HG02938 (cell line): ENCODE measurements at regions not wholly inside any gene's neighbourhood (a gene's known extent, or its start where the extent isn't known, plus 50 kb on each side); places are given as distances from the start of the nearest gene placed in this dataset.

Source experiments
- ATAC-seq: cut with Tn5 transposase; IDR thresholded peaks from one replicate; pipeline ENCODE4 v1.9.1; 2021; ENCODE audit warnings: mild to moderate bottlenecking, moderate library complexity; ENCODE audit not compliant: unreplicated experiment

DNA sequence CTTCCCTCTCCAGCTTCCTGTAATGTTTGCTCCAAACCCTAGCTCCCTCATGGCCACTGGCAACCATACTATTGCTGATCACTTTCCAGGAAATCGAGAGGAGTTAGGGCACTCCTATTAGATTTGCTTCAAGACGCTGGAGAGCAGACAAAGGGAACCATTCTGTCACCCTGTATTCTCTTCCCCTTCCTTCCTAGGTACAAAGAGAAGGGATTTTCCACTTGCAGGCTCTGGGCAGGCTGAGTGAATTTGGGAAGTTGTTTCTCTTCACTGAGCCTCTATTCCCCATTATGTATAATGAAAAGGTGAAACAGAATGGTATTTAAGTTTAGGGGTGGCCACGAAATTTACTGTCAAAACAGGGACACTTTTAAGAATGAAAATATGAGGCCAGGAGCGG lies 99.4 kb upstream of the LPP start:
- no peak for ATAC-seq

DNA sequence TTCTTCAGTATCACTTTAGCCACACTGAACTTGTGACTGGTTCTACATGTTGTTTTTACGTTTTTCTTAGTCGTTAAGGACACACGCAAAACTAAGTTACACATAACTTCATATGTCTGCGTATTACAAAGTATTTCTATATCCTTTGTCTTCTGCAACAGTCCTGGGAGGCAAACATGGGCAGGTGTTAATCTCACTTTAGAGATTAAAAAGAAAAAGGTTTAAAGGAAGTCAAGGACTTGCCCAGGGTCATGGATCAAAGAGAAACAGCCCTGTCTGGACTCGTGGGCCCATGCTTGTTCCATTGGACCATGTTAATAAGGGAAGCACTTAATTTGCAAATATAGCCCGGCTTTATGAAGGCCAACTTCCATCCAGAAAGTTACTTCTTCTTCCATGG lies 98.6 kb upstream of the LPP start:
- ATAC-seq, result no peak

- ATAC-seq, result no peak
Observed at GRCh38 chr3:188057124-188057523, 96.8 kb upstream of the LPP start.

DNA sequence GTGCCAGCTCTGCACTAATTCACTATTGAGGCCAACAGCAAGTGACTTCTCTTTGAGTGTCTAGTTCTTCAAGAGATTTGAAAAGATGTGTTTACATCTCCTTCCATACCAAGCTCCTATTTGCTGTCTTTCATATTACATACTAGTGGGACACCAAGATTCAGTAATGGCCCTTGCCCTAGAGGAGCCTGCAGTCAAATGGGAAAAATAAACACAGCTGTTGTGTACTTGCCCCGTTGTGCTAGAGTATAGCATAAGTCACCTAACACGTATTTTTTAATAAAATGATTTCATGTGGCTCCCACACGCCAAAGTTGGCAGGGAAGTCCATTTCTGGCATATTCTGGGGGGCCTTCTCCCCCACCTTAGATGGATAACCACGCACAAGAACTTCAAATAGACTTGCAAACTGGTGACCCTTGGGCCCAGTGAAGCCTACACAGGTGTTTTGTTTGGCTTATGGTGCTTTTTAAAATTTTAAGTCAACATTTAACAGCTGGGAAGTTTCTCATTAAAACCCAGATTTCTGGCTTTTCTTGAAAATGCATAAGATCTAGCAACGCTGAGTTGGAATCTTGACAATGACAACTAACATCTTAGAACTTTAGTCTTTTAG lies 95.3 kb upstream of the LPP start:
- ATAC-seq, result no peak

DNA sequence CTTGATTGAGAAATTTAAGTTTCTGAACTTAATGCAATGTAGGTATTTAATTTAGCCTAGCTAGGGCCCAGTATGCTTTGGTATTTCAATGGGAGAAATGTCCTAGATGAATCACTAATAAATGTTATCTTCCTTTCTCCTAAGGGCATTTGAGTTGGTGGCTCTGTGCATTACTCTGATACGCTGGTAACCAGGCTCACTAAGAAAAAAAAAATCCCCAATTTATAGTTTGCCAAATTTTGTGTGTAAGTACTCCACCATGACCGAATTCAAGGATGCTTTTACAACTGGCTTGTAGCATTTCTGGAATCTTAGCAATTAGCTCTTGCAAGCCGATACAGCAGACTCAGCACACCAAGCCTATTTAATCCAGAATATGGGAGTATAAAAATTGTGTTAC lies 94.6 kb upstream of the LPP start:
- ATAC-seq, result no peak

GRCh38 chr3:188060264-188060835 lies 93.6 kb upstream of the LPP start:
- ATAC-seq, result no peak

DNA sequence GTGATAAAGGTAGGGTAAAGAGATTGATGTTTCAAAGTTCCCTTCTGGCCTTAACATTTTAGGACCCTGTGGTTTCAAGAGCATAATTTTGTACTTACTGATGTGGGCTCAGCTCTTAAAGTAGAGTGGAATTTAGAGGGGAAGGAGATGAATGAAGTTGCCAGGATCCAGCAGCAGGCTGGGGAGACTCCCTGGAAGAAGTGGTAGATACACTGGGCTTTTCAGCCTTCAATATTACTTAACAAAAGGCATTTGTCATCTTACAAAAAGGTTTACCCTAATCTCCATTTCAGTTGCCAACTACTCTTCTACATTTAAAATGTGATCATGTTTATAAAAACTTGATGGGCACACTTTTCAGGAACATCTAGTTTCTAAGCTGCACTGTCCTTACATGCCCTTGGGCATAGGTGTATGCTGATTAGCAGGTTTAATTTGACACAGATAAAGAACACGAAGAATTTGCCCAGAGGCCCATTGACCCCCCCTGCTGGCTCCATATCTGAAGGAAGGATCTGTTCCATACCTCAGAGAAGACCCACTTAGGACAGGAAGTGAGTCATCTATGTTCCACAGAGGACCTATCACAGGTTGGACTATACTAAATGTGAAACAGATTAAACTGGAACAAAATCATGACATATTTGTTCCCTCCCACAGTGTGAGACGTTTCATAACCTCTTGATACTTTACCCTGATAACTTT lies 93.0 kb upstream of the LPP start:
- ATAC-seq, result no peak

- no peak for ATAC-seq
Observed at GRCh38 chr3:188062216-188062615, 91.7 kb upstream of the LPP start.

DNA sequence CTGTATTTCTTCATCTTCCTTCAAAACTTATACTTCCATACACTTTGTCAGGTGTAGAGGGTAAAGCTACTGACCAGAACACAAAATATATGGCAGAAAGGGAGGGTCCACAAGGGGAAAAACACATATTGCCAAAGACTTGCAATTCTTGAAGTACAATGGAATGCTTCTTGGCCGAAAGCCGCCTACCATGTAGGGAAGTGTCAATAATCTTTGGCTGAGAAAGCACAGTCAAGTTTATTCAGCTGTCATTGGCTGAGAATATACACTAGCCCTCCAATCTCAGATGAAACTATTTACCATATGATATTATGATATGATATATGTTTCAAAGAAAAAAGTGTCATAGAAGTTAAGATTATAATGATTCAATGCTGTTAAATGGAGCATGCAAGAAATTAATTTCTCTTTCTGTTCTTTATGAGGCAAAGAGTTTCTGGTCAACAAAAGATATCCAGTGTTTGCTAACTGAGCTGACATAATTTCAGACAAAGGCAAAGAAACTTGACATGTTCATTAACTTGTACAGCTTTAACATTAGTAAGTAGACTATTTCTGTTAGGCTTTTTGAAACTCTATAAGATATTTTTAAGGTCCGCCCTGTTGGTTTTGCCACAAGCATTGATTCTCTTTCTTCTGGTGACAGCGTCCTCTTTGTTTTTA lies 89.0 kb upstream of the LPP start:
- no peak for ATAC-seq

GRCh38 chr3:188066141-188066540 lies 87.8 kb upstream of the LPP start:
- ATAC-seq, result no peak

GRCh38 chr3:188067932-188068331 lies 86.0 kb upstream of the LPP start:
- ATAC-seq, result no peak

DNA sequence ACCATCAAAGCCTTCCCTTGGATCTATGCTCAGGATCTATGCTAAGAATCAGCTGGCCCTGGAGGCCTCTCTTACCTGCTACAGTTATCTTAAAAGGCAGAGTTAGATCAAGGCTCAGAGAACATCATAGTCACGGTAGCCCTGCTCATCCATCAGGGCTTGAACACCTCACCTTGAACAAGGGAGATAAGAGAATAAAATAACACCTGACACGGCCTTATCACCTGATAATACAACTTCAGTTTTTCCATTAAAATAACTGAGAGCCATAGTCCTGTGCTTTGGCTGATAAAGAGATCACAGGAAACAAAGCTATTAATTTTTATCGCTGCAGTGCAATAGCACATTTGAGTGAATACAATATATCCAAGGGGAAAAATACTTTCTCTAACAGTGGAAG lies 85.6 kb upstream of the LPP start:
- no peak for ATAC-seq

- no peak for ATAC-seq
Observed at GRCh38 chr3:188071636-188072035, 82.3 kb upstream of the LPP start.

- ATAC-seq, result no peak
Observed at GRCh38 chr3:188076176-188076575, 77.8 kb upstream of the LPP start.

DNA sequence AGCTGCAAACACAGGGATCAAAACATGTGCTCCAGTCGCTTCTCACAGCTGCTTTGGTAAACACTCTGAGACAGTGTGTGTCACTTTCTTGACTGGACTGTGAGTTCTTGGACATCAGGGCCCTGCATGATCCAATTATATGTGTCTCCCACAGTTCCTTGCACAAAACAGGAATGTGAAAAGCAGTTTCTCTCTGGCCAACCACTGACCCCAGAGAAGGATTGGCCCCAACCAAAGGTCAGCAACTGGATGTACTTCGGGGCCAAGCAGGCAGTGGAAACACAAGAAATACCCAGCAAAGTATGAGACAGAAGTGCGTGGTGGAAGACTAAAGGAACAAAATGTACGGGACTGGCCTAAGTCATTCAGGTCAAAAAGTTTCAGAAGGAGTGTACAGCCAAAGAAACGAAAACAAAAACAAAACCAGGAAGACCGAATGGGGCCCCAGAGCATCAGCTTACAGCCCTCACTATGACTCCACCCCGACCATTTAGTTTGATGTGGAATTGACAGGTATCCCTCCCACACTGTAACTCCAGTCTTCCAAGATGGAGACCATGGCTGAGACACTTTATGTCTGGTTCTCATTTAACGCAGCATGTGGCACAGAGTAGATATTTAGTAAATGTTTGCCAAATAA lies 76.7 kb upstream of the LPP start:
- no peak for ATAC-seq

- ATAC-seq, result no peak
Observed at GRCh38 chr3:188080091-188080490, 73.9 kb upstream of the LPP start.

- no peak for ATAC-seq
Observed at GRCh38 chr3:188082031-188082430, 71.9 kb upstream of the LPP start.

DNA sequence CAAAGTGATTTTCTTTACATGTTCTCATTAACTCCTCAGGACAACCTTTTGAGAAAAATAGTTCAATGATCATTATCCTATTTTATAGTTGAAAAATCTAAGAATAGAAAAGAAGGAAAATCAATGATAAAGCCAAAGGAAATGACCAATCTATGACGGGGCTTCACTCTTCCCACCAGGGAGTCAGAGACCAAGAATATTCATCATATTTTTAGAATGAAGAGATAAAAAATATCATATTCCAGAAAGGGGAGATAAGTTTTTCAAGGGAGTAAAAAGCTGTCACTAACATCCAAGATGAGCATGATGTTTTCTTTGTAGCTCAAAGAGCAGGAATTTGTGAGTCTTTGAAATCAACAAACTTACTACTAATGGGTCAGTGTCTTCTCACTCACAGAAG lies 71.5 kb upstream of the LPP start:
- no peak for ATAC-seq

DNA sequence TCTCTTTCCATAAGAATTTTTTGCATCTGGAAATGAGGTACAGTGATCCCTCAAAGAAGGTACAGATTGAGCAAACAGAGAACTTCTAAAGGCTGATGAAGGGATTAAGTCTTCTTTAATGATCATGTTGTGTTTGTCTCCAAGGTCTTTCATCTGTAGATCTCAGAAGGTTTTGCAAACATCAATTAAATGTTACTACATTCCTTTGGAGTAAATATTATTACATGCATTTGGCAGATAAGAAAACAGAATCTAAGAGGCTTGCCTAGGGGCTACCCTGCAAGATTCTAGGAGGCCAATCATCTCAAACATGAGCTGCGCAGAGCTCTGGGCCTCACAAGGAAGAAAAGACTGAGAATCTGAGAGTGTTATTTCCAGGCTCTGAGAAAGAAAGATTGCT lies 70.9 kb upstream of the LPP start:
- no peak for ATAC-seq

- ATAC-seq, result no peak
Observed at GRCh38 chr3:188084752-188085583, 69.0 kb upstream of the LPP start.
